RWPE2 (cell line): ENCODE measurements at regions not wholly inside any gene's neighbourhood (a gene's known extent, or its start where the extent isn't known, plus 50 kb on each side); places are given as distances from the start of the nearest gene placed in this dataset.
"Not testable (repeated sequence)": the region's sequence is repeated elsewhere in the genome, so short reads cannot be mapped to it uniquely, and the experiment has no call there.

ENCODE experiments used
- ATAC-seq: fragments of 200-7000 bp; cut with Tn5 transposase; 3 replicates; pipeline ENCODE4 v1.9.1; 2021; ENCODE audit warnings: low read depth
- DNase-seq: peaks from one replicate; pipeline ENCODE4 v3.0.0-alpha.2; 2020; ENCODE audit warnings: low spot score
- H3K27ac ChIP-seq: fragments of 450-650 bp; 2 replicates; pipeline ENCODE4 v1.5.1; 2017; ENCODE audit warnings: mild to moderate bottlenecking; ENCODE audit not compliant: poor library complexity, severe bottlenecking
- H3K27me3 ChIP-seq: fragments of 250-450 bp; sonication (Bioruptor Pico); 2 replicates; pipeline ENCODE4 v1.5.1; 2021; ENCODE audit warnings: mild to moderate bottlenecking, moderate library complexity; ENCODE audit not compliant: insufficient read depth, poor library complexity, severe bottlenecking
- H3K36me3 ChIP-seq: fragments of 250-450 bp; sonication (Bioruptor Pico); 2 replicates; pipeline ENCODE4 v1.5.1; 2020; ENCODE audit warnings: low read depth, mild to moderate bottlenecking, moderate library complexity
- H3K4me1 ChIP-seq: fragments of 250-450 bp; sonication (Bioruptor Pico); 2 replicates; pipeline ENCODE4 v1.5.1; 2021; ENCODE audit warnings: mild to moderate bottlenecking, moderate library complexity; ENCODE audit not compliant: insufficient read depth, poor library complexity, severe bottlenecking
- H3K4me3 ChIP-seq: fragments of 250-450 bp; sonication (Bioruptor Pico); 2 replicates; pipeline ENCODE4 v1.5.1; 2021; ENCODE audit warnings: mild to moderate bottlenecking, moderate library complexity; ENCODE audit not compliant: severe bottlenecking
- H3K9me3 ChIP-seq: fragments of 250-450 bp; sonication (Bioruptor Pico); 2 replicates; pipeline ENCODE4 v1.5.1; 2021; ENCODE audit warnings: mild to moderate bottlenecking, moderate library complexity; ENCODE audit not compliant: severe bottlenecking
- TF ChIP-seq, protein P1 (sequence below): fragments of 450-650 bp; IDR thresholded peaks from one replicate; pipeline ENCODE4 v1.5.1; 2017; ENCODE audit warnings: mild to moderate bottlenecking, moderate library complexity; ENCODE audit not compliant: poor library complexity, severe bottlenecking

DNA sequence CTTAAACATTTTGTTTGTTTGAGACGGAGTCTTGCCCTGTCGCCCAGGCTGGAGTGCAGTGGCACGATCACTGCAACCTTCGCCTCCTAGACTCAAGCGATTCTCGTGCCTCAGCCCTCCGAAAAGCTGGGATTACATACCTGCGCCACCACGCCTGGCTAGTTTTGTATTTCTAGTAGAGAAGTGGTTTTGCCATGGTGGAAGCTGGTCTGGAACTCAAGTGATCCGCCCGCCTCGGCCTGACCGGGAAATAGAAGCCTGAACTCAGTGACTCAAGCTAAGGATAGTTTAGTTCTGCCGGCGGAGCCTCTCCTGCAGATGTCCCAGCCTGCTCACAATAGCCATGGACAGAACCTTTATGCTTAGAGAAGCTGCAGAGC, 53.0 kb upstream of the ZNF254 start:
- Histone ChIP-seq H3K27me3 (no peaks in the 10 kb centered on the region), H3K4me1 (no peaks in the 10 kb centered on the region), H3K4me3 (peak overlapping the region; percentile 97), H3K36me3 (peaks cover 31% of the 10 kb centered on the region), H3K27ac (peak overlapping the region; percentile 84), H3K9me3 (peaks cover 3% of the 10 kb centered on the region)
- ATAC-seq (peak; percentile 41), DNase-seq (no peak)
- TF ChIP-seq, protein P1, sequence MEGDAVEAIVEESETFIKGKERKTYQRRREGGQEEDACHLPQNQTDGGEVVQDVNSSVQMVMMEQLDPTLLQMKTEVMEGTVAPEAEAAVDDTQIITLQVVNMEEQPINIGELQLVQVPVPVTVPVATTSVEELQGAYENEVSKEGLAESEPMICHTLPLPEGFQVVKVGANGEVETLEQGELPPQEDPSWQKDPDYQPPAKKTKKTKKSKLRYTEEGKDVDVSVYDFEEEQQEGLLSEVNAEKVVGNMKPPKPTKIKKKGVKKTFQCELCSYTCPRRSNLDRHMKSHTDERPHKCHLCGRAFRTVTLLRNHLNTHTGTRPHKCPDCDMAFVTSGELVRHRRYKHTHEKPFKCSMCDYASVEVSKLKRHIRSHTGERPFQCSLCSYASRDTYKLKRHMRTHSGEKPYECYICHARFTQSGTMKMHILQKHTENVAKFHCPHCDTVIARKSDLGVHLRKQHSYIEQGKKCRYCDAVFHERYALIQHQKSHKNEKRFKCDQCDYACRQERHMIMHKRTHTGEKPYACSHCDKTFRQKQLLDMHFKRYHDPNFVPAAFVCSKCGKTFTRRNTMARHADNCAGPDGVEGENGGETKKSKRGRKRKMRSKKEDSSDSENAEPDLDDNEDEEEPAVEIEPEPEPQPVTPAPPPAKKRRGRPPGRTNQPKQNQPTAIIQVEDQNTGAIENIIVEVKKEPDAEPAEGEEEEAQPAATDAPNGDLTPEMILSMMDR, result no peak

DNA sequence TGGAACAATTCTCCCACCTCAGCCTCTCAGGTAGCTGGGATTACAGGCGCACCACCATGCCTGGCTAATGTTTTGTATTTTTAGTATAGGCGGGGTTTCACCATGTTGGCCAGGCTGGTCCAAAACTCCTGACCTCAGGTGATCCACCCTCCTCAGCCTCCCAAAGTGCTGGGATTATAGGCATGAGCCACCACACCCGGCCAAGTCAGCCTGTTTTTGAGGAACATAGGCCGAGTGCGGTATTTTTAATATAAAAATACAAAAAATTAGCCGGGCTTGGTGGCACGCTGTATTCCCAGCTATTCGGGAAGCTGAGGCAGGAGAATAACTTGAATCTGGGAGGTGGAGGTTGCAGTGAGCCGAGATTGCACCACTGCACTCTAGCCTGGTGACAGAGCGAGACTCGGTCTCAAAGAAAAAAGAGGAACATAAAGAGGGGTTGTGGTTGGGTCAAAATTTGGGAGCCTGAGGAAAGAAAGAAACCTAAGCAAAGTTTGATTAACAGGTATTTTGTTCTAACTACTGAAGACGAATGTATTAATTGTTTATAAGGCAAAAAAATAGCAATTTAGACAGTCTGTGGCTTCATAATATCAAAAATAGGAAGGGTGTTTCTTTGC, 51.6 kb upstream of the ZNF254 start:
- not testable (repeated sequence) for H3K27ac ChIP-seq, H3K27me3 ChIP-seq, H3K4me1 ChIP-seq, ATAC-seq, DNase-seq, H3K4me3 ChIP-seq, H3K9me3 ChIP-seq
- H3K36me3 ChIP-seq, result peaks cover 34% of the 10 kb centered on the region
